Hematopoietic multipotent progenitor cell treated with erythropoietin and hydrocortisone succinate and interleukin-3 and kit ligand, for 4 days (in vitro differentiated cells): ENCODE measurements at regions not wholly inside any gene's neighbourhood (a gene's known extent, or its start where the extent isn't known, plus 50 kb on each side); places are given as distances from the start of the nearest gene placed in this dataset.
"Not testable (repeated sequence)": the region's sequence is repeated elsewhere in the genome, so short reads cannot be mapped to it uniquely, and the experiment has no call there.

Experiments
- DNase-seq: peaks from one replicate; pipeline ENCODE4 v3.0.0-alpha.2; 2015

DNA sequence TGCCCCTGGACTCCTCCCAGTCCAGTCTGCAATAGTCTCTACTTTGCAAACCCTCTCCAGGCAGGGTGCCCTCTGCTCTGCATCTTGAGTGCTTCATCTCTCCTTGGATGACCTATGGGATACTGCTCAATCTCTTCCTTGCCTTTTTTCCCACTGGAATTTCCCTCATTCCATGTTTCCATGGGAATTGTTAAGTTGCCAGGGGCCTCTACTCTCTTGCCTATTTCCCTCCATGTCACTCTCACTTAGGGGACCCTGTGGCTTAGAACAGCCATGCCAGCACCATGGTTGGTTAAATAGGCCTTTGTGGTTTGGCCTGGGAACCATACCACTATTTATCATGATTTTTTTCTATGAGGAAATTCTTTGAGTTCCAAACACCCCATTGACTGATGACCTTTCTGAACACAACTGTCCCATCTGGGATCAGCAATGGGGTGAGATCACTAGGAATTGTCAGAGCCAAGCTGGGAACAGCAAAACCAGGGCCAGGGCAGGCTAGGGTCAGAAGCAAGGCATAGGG, 91.4 kb upstream of the RBMS1 start:
- DNase-seq: no peak

DNA sequence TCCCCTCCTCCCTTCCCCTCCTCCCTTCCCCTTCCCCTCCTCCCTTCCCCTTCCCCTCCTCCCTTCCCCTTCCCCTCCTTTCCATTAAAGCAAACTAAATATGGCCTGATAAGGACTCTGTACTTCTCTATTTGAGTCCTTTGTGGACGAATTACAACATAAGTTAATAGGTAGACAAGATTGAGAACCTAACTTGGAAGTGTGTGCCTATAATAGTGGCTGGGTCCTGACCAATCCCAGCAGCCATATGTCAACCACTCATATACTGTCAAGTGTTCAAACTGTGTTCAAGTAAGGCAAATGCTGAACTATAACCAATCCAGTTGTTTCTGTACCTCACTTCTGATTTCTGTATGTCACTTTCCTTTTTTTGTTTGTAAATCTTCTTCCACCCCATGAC, 97.1 kb upstream of the RBMS1 start:
- peak; percentile 18 for DNase-seq

DNA sequence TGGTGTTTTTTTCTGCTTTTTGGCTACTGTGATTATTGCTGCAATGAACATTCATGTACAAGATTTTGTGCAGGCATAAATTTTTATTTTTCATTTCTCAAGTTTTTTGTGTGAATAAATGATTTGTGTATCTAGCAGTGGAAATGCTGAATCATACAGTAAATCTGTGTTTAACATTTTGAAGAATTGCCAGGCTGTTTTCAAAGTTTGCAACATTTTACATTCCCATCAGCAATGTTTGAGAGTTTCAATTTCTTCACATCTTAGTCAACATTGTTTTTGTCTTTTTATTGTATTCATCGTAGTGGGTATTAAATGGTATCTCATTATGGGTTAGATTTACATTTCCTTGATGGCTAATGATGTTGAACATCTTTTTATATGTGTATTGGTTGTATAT, 98.8 kb upstream of the RBMS1 start:
- no peak for DNase-seq

DNA sequence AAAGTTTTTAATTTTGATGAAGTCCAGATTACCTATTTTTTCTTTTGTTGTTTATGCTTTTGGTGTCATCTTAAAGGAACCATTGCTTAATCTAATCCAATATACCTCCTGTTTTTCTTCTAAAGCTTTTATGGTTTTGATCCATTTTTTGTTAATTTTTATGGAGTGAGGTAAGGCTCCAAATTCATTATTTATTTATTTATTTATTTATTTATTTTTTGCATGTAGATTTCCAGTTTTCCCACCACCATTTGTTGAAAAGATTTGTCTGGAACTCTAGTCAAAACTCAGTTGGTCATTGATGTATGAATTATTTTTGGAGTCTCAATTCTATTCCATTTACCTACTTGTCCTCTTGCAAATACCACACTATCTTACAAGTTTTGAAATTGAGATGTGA, 99.4 kb upstream of the RBMS1 start:
- DNase-seq: no peak

DNA sequence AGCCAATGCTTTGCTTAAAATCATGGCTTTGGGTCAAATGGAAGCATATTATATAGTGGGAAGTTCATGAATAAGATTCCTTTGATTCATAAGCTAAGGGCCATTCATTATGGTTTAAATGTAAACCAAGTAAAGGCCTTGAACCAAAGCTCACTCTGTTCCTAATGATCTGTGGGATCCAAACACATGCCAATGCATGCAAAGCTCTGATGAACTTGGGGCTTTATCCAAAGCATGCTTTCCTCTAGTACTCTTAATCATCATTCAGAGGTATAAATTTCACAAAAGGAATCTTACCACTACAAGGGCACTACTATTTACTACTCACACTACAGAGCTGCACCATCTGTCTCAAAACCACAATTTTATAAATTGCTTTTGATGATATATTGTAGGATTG, 102.8 kb upstream of the RBMS1 start:
- DNase-seq: no peak

DNA sequence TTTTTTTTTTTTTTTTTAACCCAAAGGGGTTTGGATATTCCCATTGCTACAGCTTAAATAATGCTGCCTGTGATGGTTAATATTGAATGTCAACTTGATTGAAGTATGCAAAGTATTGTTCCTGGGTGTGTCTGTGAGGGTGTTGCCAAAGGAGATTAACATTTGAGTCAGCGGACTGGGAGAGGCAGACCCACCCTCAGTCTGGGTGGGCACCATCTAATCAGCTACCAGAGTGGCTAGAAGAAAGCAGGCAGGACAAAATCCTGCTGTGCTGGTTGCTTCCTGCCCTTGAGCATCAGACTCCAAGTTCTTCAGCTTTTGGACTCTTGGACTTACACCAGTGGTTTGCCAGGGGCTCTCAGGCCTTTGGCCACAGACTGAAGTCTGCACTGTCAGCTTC, 106.8 kb upstream of the RBMS1 start:
- not testable (repeated sequence) for DNase-seq

DNA sequence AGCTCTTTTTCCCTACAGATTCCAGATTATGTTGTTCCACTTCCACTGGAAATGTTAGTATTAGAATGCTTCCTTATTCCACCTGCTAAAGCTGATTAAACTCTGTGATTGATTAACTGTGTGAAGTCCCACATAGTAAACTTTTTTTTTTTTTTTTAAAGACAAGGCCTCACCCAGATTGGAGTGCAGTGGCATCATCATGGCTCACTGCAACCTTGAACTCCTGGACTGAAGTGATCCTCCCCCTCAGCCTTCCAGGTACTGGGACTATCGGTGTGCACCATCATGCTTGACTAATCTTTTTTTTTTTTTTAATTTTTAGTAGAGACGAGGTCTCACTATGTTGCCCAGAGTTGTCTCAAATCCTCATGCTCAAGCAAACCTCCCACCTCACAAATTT, 108.5 kb upstream of the RBMS1 start:
- DNase-seq: no peak

DNA sequence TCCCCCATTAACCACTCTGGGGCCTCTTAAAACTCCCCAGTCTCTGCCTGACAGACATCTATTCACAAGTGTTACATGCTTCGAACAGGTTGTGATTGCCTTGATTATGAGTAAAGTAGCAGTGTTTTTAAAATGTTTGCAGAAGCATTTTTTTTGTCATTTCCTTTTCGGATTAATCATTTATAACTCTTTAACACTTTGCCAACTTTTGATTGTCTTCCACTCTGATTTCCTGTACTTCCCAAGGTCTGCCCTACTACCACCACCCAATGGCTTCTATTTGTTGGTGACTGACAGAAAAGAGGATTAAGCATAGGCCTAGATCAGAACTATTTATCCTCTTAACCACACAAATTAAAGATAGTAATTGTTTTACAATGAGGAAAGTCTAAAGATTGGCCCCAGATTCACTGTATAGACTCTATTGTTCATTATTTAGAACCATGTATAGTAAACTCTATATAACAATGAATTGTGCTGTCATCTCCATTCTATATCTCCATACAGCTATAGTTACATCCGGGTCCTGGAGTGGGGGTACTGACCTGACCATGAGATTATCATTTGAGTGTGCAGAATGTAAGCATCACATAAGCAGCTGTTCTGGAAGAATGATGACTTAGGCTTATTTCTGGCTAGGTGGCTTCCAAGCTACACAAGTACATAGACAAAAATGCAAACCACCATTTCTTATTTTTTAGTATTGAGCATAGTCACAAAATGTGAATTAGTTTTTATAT, 110.3 kb upstream of the RBMS1 start:
- no peak for DNase-seq

DNA sequence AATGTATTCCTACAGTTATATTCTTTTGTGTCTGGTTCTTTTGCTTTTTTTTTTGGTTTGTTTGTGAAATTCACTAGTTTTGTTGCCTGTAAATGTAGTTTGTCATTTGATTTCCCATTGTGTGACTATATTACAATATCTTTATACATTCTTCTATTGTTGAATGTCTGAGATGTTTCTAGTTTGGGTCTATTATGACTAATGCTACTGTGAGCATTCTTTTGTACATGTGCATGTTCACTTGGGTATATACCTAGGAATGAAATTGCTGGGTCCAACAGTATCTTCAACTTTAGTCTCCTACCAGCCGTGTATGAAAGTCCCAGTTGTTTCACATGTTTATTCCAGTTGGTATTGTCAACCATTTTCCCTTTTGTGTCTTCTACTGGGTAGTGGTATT, 112.7 kb upstream of the RBMS1 start:
- DNase-seq: no peak

DNA sequence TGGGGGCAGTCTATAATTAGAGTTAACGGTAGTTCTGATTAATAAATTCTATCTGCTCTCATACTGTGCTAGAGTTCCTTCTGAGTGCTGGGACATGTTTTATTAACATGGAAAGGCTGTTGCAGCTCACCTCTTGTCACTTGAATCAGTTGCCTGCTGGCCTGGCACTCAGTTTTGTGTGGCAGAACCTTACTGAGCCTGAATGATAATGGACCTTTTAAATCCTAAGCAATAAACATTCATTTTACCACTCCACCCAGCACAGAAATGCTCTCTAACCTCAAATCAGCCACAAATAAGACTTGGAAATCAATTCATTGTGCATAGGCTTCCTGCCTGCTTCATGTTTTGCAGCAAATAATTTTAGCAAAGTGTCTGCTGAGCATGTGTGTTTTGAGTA, 115.0 kb upstream of the RBMS1 start:
- no peak for DNase-seq

DNA sequence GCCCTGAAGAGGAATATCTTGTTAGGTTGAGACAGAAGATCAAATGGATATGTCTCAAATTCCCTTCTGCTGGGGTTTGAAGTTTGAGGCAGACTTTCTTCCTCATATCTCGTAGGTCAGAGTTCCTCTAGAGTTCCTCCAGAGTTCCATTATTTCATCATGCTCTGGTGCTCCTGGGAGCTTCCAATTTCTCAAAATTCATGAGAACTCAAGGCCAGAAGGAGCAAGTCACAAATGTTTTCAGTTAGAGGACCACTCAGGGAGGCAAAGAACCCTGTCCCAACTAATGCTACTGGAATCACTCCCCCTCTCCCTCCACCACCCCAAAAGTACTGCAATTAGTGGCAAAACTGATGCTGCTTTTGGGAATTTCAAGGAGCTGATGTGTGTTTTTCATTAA, 115.7 kb upstream of the RBMS1 start:
- no peak for DNase-seq

DNA sequence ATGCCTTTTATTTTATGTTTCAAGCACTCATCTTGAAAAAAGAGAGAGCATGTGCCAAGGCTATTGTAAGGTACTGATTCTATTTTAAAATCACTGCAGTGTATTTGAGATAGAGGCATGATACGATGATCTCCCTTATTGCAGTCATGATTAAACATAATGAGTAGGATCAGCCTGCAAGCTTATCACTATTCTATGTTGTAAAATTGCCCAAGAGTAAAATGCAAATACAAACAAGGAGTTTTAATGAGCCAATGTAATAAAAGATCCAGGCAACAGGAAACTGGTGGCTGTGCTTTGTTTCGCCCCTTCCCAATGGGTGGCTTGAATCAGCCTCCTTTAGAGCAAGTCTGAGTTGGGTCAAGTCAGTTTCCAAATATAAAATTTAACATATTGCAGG, 116.4 kb upstream of the RBMS1 start:
- DNase-seq: no peak

DNA sequence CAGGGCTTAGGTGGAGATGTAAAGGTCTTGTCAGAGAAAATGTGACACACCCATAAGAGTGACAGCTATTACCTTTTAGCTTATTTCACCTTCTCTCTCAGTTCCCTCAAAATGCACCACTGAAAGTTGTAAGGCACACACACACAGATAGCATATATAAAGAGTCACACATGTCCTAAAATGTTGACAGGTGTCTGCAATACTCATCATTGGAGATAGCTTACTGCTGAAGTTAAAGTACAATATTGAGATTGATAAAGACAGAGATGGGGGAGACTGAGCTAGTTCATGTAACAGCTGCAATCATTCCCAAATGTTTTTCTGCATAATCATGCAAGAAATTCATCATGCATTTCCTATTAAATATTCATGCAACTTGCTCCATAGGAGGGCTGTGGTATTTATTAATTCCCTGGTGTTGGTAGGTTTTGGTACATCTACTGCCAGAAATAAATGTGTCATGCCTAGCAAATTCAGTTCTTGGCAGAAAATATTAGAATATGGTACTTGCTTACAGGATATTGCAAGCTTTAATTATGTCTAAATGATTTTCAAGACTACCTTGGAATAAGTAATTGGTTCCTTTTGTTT, 118.8 kb upstream of the RBMS1 start:
- DNase-seq: no peak

DNA sequence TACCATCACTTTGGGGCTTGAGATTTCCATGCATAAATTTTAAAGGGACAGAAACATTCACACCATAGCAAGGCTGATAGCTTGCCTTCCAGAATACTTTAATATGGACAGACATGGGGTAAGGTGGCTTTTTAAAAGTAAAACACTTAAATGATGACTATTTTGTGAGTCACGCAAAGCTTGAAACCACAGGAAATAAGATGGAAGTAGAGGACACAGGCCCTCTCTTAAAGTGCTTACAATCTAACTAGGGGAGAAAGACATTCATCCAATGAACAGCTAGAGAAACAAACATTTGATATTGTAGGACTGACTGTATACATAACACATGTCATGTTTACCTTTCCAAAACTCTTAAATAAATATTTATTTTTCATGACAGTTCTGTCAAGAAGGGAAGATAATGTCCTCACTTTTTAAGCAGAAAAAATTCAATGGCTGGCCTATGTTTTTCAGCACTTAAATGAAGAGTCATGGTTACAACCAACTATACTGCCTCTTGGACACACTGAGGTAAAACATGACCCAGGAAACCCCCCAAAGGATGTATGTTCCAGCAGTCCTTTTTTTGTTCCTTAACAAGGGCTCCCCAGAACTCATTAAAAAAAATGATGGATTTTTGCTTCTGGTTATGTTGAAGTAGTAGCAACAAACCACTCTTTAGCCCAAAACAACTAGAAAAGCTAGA, 120.0 kb upstream of the RBMS1 start:
- no peak for DNase-seq

DNA sequence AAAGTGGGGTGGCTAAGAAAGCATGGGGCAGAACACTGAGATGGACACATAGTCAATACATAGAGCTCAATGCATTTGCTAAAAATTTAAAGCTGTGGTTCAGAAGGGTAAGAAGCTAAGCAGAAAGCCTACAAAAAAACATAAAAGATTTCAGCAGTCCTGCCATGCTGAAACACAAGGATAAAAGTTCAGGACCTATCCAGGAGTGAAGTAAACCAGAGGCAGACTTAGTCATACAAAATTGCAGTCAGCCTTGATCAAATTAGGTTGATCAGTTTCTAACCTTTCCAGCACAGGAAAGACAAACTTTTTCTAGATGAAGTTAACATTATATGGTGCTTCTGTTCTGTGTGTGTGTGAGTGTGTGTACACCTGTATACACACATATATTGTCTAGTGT, 120.8 kb upstream of the RBMS1 start:
- DNase-seq: no peak

DNA sequence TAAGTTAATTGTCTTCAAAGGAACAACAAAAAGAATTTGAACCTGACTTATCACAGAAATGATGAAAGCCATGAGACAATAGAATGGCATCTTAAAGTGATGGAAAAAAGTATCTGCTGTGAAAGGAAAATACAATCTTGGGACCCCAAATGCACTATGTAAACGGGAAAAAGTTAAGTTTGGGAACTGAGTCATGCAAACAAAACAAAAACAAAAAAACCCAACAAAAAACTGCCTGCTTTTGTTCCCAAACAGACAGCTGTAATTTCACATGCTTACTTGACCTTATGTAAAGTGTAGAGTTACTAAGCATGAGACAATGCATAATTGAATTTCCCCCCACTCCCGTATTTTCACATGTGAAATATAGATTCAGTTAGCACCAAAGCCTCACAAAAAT, 122.1 kb upstream of the RBMS1 start:
- DNase-seq: no peak

DNA sequence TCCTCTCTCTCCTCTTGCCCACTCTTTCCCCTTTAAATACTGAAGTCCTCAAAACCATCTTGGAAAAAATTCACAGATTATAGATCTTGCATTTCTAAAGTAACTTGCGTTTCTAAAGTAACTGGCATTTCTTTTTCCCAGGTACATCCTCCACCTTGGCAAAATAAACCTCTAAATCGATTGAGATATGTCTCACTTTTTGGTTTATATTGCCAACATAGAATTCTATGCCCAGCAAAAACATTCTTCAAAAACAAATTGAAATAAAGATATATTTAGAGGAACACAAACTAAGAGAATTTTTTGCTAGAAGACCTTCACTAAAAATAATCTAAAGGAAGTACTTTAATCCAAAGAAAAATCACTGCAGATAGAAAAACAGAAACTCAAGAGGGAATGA, 122.5 kb upstream of the RBMS1 start:
- DNase-seq: no peak

DNA sequence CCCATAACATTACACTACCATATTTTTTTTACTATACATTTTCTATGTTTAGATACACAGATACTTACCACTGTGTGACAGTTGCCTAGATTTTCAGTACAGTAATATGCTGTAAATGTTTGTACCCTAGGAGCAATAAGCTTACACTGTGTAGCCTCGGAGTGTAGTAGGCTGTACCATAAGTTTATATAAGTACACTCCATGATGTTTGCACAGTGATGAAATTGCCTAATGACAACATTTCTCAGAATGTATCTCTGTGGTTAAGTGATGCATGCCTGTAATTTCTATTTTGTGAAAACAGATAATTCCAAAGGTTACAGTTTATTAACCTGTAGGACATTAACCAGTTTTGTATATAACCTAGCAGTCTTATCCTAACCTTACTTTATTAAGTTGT, 128.1 kb upstream of the RBMS1 start:
- no peak for DNase-seq

DNA sequence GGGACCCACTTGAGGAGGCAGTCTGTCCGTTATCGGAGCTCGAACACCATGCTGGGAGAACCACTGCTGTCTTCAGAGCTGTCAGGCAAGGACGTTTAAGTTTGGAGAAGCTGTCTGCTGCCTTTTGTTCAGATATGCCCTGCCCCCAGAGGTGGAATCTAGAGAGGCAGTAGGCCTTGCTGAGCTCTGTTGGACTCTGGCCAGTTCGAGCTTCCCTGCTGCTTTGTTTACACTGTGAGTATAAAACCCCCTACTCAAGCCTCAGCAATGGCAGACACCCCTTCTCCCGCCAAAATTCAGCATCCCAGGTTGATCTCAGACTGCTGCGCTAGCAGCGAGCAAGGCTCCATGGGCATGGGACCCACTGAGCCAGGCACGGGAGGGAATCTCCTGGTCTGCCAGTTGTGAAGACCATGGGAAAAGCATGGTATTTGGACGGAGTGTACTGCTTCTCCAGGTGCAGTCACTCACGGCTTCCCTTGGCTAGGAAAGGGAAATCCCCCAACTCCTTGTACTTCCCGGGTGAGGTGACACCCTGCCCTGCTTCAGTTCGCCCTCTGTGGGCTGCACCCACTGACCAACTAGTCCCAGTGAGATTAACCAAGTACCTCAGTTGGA, 134.5 kb upstream of the RBMS1 start:
- not testable (repeated sequence) for DNase-seq

DNA sequence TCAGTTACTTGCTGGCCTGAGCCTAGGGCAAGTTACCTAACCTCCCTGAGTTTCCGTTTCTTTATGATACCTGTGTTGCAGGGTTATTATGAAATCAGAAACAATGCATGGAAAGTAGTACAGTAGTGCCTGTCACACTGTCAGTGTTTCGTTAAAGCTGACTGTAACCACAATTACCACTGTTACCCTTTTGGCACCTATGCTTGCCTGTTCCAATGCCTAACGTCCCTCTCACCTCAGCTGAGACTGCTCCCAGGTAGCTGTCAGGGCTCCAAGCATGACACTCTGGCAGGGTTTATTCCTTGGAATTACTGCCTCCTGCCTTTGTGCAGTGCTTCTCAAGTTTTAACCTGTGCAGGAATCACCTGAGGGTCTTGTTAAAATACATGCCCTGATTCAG, 135.2 kb upstream of the RBMS1 start:
- no peak for DNase-seq

DNA sequence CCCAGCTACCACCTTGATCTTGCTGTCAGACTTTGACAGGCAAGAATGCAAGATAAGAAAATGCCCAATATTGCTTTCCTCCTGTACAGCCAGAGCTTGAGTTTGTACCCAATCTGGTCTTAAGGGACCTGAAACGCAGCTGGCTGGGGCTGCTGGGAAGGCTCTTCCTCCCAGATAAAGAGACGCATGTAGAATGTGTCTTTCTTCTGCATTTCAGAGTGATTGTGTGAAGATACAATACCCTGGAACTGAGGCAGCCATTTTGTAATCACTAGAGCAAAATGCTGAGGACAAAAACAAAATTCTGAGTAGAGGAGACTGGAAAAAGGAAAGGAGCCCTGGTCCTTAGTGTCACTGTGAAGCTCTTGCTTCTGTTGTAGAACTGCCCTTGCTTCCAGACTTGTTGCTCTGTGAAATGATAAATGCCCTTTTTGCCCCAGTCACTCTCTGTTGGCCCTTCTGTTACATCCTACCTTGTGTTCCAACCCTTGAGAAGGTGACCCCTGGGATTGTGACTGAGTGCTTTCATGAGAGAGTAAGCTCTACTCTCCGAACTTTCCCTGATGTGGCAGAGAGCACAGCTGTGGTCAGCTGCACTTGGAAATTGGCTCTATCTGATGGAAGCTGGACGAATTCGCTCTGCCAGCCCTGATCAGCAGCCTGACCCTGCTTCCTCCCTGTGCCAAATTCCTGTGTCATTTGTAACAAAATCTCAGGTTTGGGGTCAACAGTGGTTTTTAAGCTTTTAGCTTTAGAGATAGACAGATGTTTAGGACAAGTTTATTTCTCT, 137.4 kb upstream of the RBMS1 start:
- peak; percentile 20 for DNase-seq

DNA sequence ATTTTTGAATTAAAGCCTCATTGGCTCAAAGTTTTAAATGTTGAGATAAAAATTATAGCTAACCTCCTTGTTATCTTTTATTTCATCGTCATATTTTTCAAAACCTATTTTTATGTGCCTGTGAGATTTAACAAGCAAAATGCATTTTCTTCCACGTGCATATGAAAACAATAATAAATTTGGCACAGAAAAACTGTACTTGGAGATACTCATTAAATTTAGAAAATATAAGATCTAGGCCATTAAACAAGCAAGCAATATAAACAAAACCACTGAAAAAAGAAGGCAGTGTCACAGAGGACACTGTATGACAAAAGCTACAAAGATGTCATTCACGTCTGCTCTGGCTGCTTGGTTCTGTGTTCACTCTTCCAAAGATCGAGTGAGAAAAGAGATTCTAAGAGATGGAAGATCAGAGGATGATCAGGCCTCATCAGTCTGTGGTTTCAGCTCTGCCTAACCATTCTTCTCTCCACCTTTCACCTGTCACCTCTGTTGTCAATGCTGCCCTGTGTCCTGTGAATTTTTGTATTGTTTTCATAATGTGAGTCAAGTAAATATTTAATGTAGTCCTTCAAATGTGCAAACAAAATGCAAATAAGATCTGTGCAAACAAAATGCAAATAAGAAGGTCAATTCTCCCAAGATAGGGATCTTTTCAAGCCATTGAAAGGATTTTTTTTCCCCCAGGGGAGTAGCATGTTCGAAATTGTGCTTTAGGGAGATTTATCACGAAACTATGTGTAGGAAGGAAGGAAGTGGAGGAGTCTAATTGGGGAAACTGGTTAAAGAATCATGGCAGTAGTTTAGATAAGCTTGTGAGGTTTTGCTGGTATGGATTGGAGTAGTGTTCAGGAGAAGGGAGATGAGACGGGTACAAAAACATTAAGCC, 138.7 kb upstream of the RBMS1 start:
- DNase-seq: no peak
